OCI-LY7 (cell line): ENCODE measurements at regions not wholly inside any gene's neighbourhood (a gene's known extent, or its start where the extent isn't known, plus 50 kb on each side); places are given as distances from the start of the nearest gene placed in this dataset.

ENCODE experiments used
- BruUV-seq: library from RNA; stranded (reverse); fragments of 400-500 nt; replicated peaks from 2 replicates; lab custom pipeline; 2021; lab: Mats Ljungman, UMichigan
- CTCF ChIA-PET: fragments of 300-600 bp; sonication (Branson Sonifier 250); formaldehyde crosslinking; loops from one replicate; lab custom pipeline; 2022; ENCODE audit warnings: antibody characterized with exemption; ENCODE audit not compliant: unreplicated experiment; lab: Charles Lee
- POLR2A ChIA-PET: fragments of 300-600 bp; sonication (Branson Sonifier 250); formaldehyde crosslinking; loops from one replicate; lab custom pipeline; 2022; ENCODE audit warnings: antibody characterized with exemption; lab: Charles Lee
- DNase-seq: peaks from one replicate; pipeline ENCODE4 v3.0.0-alpha.2; 2015; ENCODE audit warnings: low spot score
- H2AFZ ChIP-seq: fragments of 200-600 bp; sonication (generic), shearing (Covaris generic); 2 replicates; pipeline ENCODE4 v1.6.1; 2014; ENCODE audit warnings: mild to moderate bottlenecking, antibody characterized with exemption, low read length, moderate library complexity
- H3K27ac ChIP-seq: fragments of 200-600 bp; sonication (generic); 2 replicates; pipeline ENCODE4 v1.5.1; 2014; ENCODE audit warnings: mixed run types, low read depth, mild to moderate bottlenecking, moderate library complexity, low read length, inconsistent platforms; ENCODE audit not compliant: poor library complexity, severe bottlenecking
- H3K36me3 ChIP-seq: fragments of 200-600 bp; sonication (generic); 2 replicates; pipeline ENCODE4 v1.6.1; 2014; ENCODE audit warnings: mild to moderate bottlenecking, antibody characterized with exemption, low read length, moderate library complexity, mixed read lengths; ENCODE audit not compliant: insufficient read depth
- H3K4me1 ChIP-seq: fragments of 200-600 bp; sonication (generic); 2 replicates; pipeline ENCODE4 v1.5.1; 2014; ENCODE audit warnings: mild to moderate bottlenecking, low read length; ENCODE audit not compliant: insufficient read depth, poor library complexity, severe bottlenecking
- H3K4me2 ChIP-seq: fragments of 200-600 bp; sonication (generic); 2 replicates; pipeline ENCODE4 v1.6.1; 2014; ENCODE audit warnings: mild to moderate bottlenecking, low read length
- H3K4me3 ChIP-seq: fragments of 200-600 bp; sonication (generic); 2 replicates; pipeline ENCODE4 v1.5.1; 2014; ENCODE audit warnings: mild to moderate bottlenecking, low read depth, low read length; ENCODE audit not compliant: poor library complexity, severe bottlenecking
- H3K79me2 ChIP-seq: fragments of 200-600 bp; sonication (generic); 2 replicates; pipeline ENCODE4 v1.6.1; 2016; ENCODE audit warnings: low read depth, mild to moderate bottlenecking, low read length, moderate library complexity, mixed read lengths; ENCODE audit not compliant: insufficient read depth
- H3K9me2 ChIP-seq: fragments of 200-600 bp; sonication (generic); 2 replicates; pipeline ENCODE4 v1.6.1; 2016; ENCODE audit warnings: mild to moderate bottlenecking, low read length, mixed read lengths; ENCODE audit not compliant: insufficient read depth
- H3K9me3 ChIP-seq: fragments of 200-600 bp; sonication (generic); 2 replicates; pipeline ENCODE4 v1.6.1; 2014; ENCODE audit warnings: mild to moderate bottlenecking, mixed run types, low read length, mixed read lengths
- H4K20me1 ChIP-seq: fragments of 200-600 bp; sonication (generic); 2 replicates; pipeline ENCODE4 v1.6.1; 2014; ENCODE audit warnings: mild to moderate bottlenecking, antibody characterized with exemption, low read length, moderate library complexity, mixed read lengths; ENCODE audit not compliant: insufficient read depth
- EZH2phosphoT487 ChIP-seq: fragments of 200-600 bp; sonication (generic); IDR thresholded peaks from 2 replicates; pipeline ENCODE4 v1.6.1; 2018; ENCODE audit warnings: low read depth, borderline replicate concordance, mild to moderate bottlenecking, mixed run types, antibody characterized with exemption, low read length, moderate library complexity, mixed read lengths
- intact Hi-C: fragments of 100-400 bp; cut with micrococcal nuclease; formaldehyde crosslinking; loops from one replicate; pipeline ENCODE4 v1.10.0; 2022; ENCODE audit not compliant: unreplicated experiment
- TF ChIP-seq, protein P1 (sequence below): fragments of 200-600 bp; sonication (generic); conservative IDR thresholded peaks from 2 replicates; pipeline ENCODE4 v1.5.1; 2014; ENCODE audit warnings: mild to moderate bottlenecking, antibody characterized with exemption, low read length, moderate library complexity, mixed read lengths

DNA sequence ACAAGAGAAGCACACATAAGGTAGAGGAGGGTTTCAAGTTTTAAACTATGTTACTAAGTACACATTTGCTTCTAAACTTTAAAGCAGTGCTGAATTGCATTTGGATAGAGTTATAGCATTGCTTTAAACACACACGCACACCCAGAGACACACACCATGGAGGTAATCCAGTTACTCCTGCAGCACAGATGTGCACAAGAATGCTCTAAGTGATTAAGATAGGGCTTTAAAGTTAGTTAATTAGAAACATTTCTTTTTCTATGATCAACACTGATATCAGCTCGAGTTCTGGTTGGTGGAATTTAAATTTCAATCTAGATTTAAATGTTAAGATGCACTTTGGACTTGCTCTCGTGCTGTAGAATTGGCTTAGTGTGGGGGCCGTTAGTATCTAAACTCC is 492.3 kb downstream of the ZEB2 start:
- TF ChIP-seq, protein P1, sequence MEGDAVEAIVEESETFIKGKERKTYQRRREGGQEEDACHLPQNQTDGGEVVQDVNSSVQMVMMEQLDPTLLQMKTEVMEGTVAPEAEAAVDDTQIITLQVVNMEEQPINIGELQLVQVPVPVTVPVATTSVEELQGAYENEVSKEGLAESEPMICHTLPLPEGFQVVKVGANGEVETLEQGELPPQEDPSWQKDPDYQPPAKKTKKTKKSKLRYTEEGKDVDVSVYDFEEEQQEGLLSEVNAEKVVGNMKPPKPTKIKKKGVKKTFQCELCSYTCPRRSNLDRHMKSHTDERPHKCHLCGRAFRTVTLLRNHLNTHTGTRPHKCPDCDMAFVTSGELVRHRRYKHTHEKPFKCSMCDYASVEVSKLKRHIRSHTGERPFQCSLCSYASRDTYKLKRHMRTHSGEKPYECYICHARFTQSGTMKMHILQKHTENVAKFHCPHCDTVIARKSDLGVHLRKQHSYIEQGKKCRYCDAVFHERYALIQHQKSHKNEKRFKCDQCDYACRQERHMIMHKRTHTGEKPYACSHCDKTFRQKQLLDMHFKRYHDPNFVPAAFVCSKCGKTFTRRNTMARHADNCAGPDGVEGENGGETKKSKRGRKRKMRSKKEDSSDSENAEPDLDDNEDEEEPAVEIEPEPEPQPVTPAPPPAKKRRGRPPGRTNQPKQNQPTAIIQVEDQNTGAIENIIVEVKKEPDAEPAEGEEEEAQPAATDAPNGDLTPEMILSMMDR: no peak
- TF ChIP-seq EZH2phosphoT487: no peak
- no TSS peak for BruUV-seq
- CTCF ChIA-PET: no interaction called here
- no peak overlapping the region for H3K4me2 ChIP-seq
- no peaks in the 10 kb centered on the region for H4K20me1 ChIP-seq
- H3K27ac ChIP-seq: no peak overlapping the region
- H3K4me3 ChIP-seq: no peak overlapping the region
- H3K9me3 ChIP-seq: no peaks in the 10 kb centered on the region
- intact Hi-C loops: no loop called here
- H2AFZ ChIP-seq: no peak overlapping the region
- H3K4me1 ChIP-seq: no peaks in the 10 kb centered on the region
- H3K79me2 ChIP-seq: no peaks in the 10 kb centered on the region
- H3K36me3 ChIP-seq: no peaks in the 10 kb centered on the region
- POLR2A ChIA-PET: no interaction called here
- H3K9me2 ChIP-seq: no peaks in the 10 kb centered on the region
- no peak for DNase-seq

DNA sequence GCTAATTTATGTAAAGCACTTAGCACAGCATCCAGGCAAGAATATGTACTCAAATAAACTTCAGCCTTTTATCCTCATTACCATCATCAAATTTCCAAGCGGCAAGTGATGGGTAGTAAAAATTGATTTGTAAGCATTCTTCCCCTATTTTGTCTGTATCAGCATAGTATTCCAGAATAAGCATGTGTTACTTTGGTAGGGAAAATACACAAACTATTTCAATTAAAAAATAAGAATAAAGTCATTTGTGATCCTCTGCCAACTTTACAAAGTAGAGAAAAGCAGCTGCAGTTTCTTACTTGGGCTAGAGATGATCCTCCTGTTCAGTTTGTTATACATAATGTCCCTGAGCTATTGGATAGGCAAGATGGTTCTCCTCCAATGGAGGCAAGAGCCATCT is 493.2 kb downstream of the ZEB2 start:
- no peaks in the 10 kb centered on the region for H3K9me3 ChIP-seq
- no peak for DNase-seq
- H4K20me1 ChIP-seq: no peaks in the 10 kb centered on the region
- H3K4me1 ChIP-seq: no peaks in the 10 kb centered on the region
- no peaks in the 10 kb centered on the region for H3K36me3 ChIP-seq
- H2AFZ ChIP-seq: no peak overlapping the region
- no peaks in the 10 kb centered on the region for H3K79me2 ChIP-seq
- POLR2A ChIA-PET: interaction anchor here (0.6 to 0.7 kb wide), 2 partner anchors 467 to 824 kb away, joined by 3 to 4 read pairs; no protein-coding TSS in a partner anchor
- no peak overlapping the region for H3K4me2 ChIP-seq
- TF ChIP-seq, protein P1: no peak
- TF ChIP-seq EZH2phosphoT487: no peak
- no peaks in the 10 kb centered on the region for H3K9me2 ChIP-seq
- no peak overlapping the region for H3K27ac ChIP-seq
- CTCF ChIA-PET: no interaction called here
- no peak overlapping the region for H3K4me3 ChIP-seq
- BruUV-seq: no TSS peak
- intact Hi-C loops: no loop called here

DNA sequence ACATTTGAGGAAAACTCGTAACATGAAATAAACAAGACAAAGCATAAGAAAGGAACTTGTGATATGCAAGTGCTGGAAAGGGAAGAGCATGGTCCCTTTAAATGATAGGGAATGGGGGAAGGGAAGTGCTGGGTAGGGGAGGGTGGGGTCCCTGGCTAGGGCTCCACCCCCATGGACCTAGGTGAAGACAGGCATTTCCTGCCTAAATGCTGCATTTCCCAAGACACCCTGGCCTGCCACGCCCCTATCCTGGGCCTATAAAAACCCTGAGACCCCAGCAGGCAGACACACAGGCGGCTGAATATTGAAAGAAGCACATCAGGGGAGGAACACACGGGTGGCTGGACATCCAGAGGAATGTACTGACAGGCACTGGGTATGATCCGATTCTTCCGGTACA is 499.9 kb downstream of the ZEB2 start:
- BruUV-seq: no TSS peak
- Histone ChIP-seq H4K20me1 (no peaks in the 10 kb centered on the region), H3K36me3 (no peaks in the 10 kb centered on the region), H3K79me2 (no peaks in the 10 kb centered on the region), H3K9me2 (no peaks in the 10 kb centered on the region), H3K4me1 (no peaks in the 10 kb centered on the region), H3K4me2 (no peak overlapping the region), H3K27ac (no peak overlapping the region), H2AFZ (no peak overlapping the region), H3K4me3 (no peak overlapping the region), H3K9me3 (no peaks in the 10 kb centered on the region)
- ChIA-PET POLR2A (no interaction called here), CTCF (no interaction called here)
- intact Hi-C loops: no loop called here
- TF ChIP-seq, protein P1: no peak
- no peak for TF ChIP-seq EZH2phosphoT487
- DNase-seq: no peak
